HEK293 (cell line): ENCODE measurements at regions not wholly inside any gene's neighbourhood (a gene's known extent, or its start where the extent isn't known, plus 50 kb on each side); places are given as distances from the start of the nearest gene placed in this dataset.

Experiments
- CTCF ChIA-PET: fragments of 350-600 bp; formaldehyde crosslinking; extraction: SDS; loops from one replicate; lab custom pipeline; 2021; ENCODE audit warnings: antibody characterized with exemption; lab: Yijun Ruan, JAX
- POLR2A ChIA-PET: fragments of 300-600 bp; formaldehyde crosslinking; extraction: SDS; loops from one replicate; lab custom pipeline; 2020; ENCODE audit warnings: antibody characterized with exemption, inconsistent platforms; lab: Yijun Ruan, JAX
- H3K27ac ChIP-seq: fragments of 200-500 bp; sonication (Bioruptor generic); 2 replicates; pipeline ENCODE4 v1.5.1; 2014; ENCODE audit warnings: low read depth, low read length, control low read depth, inconsistent platforms; ENCODE audit errors: extremely low read depth
- H3K36me3 ChIP-seq, 2 experiments: fragments of 200-500 bp in 1 of 2; sonication (Bioruptor generic) in 1 of 2; 1 replicate in 1 of 2; 2 replicates in 1 of 2; pipeline ENCODE4 v1.5.1; 2014 to 2017; ENCODE audit warnings: inconsistent platforms in 2 of 2, low read length in 2 of 2; ENCODE audit not compliant: control insufficient read depth in 2 of 2, insufficient read depth in 1 of 2
- H3K4me1 ChIP-seq: fragments of 200-500 bp; sonication (Bioruptor generic); 2 replicates; pipeline ENCODE4 v1.5.1; 2014; ENCODE audit warnings: mild to moderate bottlenecking, low read length, inconsistent platforms; ENCODE audit not compliant: control insufficient read depth, insufficient read depth
- H3K4me3 ChIP-seq: 2 replicates; pipeline ENCODE4 v1.5.1; 2011; ENCODE audit warnings: low read depth, mild to moderate bottlenecking, control low read depth, low read length, moderate library complexity
- H3K9me3 ChIP-seq: fragments of 200-500 bp; sonication (Bioruptor generic); 2 replicates; pipeline ENCODE4 v1.5.1; 2014; ENCODE audit warnings: low read depth, low read length, inconsistent platforms; ENCODE audit not compliant: control insufficient read depth, insufficient read depth
- GFI1B ChIP-seq: fragments of 450-650 bp; formaldehyde crosslinking; IDR thresholded peaks from 2 replicates; pipeline ENCODE4 v1.5.1; 2016; ENCODE audit warnings: missing biosample characterization, missing genetic modification characterization
- KLF10 ChIP-seq: fragments of 450-650 bp; IDR thresholded peaks from 2 replicates; pipeline ENCODE4 v1.5.1; 2018; ENCODE audit warnings: missing biosample characterization, mild to moderate bottlenecking, missing genetic modification characterization
- PRDM2 ChIP-seq: fragments of 450-650 bp; formaldehyde crosslinking; IDR thresholded peaks from 2 replicates; pipeline ENCODE4 v1.5.1; 2016; ENCODE audit warnings: missing biosample characterization, missing genetic modification characterization, borderline replicate concordance
- REST ChIP-seq: fragments of 450-650 bp; formaldehyde crosslinking; IDR thresholded peaks from 2 replicates; pipeline ENCODE4 v1.5.1; 2016; ENCODE audit warnings: missing biosample characterization, missing genetic modification characterization
- ZBTB21 ChIP-seq: fragments of 450-650 bp; formaldehyde crosslinking; IDR thresholded peaks from 2 replicates; pipeline ENCODE4 v1.5.1; 2017; ENCODE audit warnings: missing biosample characterization, missing genetic modification characterization
- ZBTB8A ChIP-seq: fragments of 450-650 bp; formaldehyde crosslinking; IDR thresholded peaks from 2 replicates; pipeline ENCODE4 v1.5.1; 2016; ENCODE audit warnings: missing biosample characterization, missing genetic modification characterization
- ZFP3 ChIP-seq: fragments of 450-650 bp; formaldehyde crosslinking; IDR thresholded peaks from 2 replicates; pipeline ENCODE4 v1.5.1; 2016; ENCODE audit warnings: low read depth, missing biosample characterization, missing genetic modification characterization
- ZNF140 ChIP-seq: fragments of 450-650 bp; formaldehyde crosslinking; IDR thresholded peaks from 2 replicates; pipeline ENCODE4 v1.5.1; 2016; ENCODE audit warnings: missing biosample characterization, missing genetic modification characterization
- ZNF202 ChIP-seq: fragments of 450-650 bp; formaldehyde crosslinking; IDR thresholded peaks from 2 replicates; pipeline ENCODE4 v1.5.1; 2016; ENCODE audit warnings: missing biosample characterization, missing genetic modification characterization, borderline replicate concordance
- ZNF266 ChIP-seq: fragments of 450-650 bp; formaldehyde crosslinking; IDR thresholded peaks from 2 replicates; pipeline ENCODE4 v1.5.1; 2016; ENCODE audit warnings: missing biosample characterization, missing genetic modification characterization, low read depth
- ZNF302 ChIP-seq: fragments of 450-650 bp; formaldehyde crosslinking; IDR thresholded peaks from 2 replicates; pipeline ENCODE4 v1.5.1; 2016; ENCODE audit warnings: missing biosample characterization, missing genetic modification characterization, low read depth
- ZNF394 ChIP-seq: fragments of 450-650 bp; formaldehyde crosslinking; IDR thresholded peaks from 2 replicates; pipeline ENCODE4 v1.5.1; 2016; ENCODE audit warnings: missing biosample characterization, missing genetic modification characterization, mild to moderate bottlenecking, moderate library complexity, borderline replicate concordance
- ZNF416 ChIP-seq: fragments of 450-650 bp; formaldehyde crosslinking; IDR thresholded peaks from 2 replicates; pipeline ENCODE4 v1.5.1; 2016; ENCODE audit warnings: missing biosample characterization, missing genetic modification characterization
- ZNF426 ChIP-seq: fragments of 450-650 bp; formaldehyde crosslinking; IDR thresholded peaks from 2 replicates; pipeline ENCODE4 v1.5.1; 2017; ENCODE audit warnings: missing biosample characterization, missing genetic modification characterization, mild to moderate bottlenecking, inconsistent platforms, moderate library complexity
- ZNF555 ChIP-seq: fragments of 450-650 bp; formaldehyde crosslinking; conservative IDR thresholded peaks from 2 replicates; pipeline ENCODE4 v1.5.1; 2017; ENCODE audit warnings: missing biosample characterization, mild to moderate bottlenecking, missing genetic modification characterization, inconsistent platforms
- ZNF558 ChIP-seq: fragments of 450-650 bp; formaldehyde crosslinking; IDR thresholded peaks from 2 replicates; pipeline ENCODE4 v1.5.1; 2016; ENCODE audit warnings: missing biosample characterization, missing genetic modification characterization
- ZNF623 ChIP-seq: fragments of 450-650 bp; formaldehyde crosslinking; IDR thresholded peaks from 2 replicates; pipeline ENCODE4 v1.5.1; 2016; ENCODE audit warnings: missing biosample characterization, missing genetic modification characterization
- ZXDB ChIP-seq: fragments of 450-650 bp; formaldehyde crosslinking; IDR thresholded peaks from 2 replicates; pipeline ENCODE4 v1.5.1; 2016; ENCODE audit warnings: missing biosample characterization, missing genetic modification characterization
- TF ChIP-seq, protein P1 (sequence below): fragments of 450-650 bp; formaldehyde crosslinking; conservative IDR thresholded peaks from 2 replicates; pipeline ENCODE4 v1.5.1; 2016; ENCODE audit warnings: low read depth, missing biosample characterization, missing genetic modification characterization
- TF ChIP-seq, protein P2 (sequence below): fragments of 450-650 bp; formaldehyde crosslinking; conservative IDR thresholded peaks from 2 replicates; pipeline ENCODE4 v1.5.1; 2016; ENCODE audit warnings: low read depth, missing biosample characterization, missing genetic modification characterization

GRCh38 chr5:166486348-166486747 lies 1805.1 kb upstream of the WWC1 start:
- Histone ChIP-seq H3K4me3 (no peak overlapping the region), H3K27ac (no peak overlapping the region), H3K36me3 (no peaks in the 10 kb centered on the region), H3K9me3 (no peaks in the 10 kb centered on the region), H3K4me1 (no peaks in the 10 kb centered on the region)
- CTCF ChIA-PET: no interaction called here
- POLR2A ChIA-PET: no interaction called here
- TF ChIP-seq ZNF623 (tag by site-specific recombination) (peak; percentile 64), ZFP3 (tag by site-specific recombination) (0 out of 2 replicates have a peak, but pooled peaks have one; percentile 11), ZNF558 (tag by site-specific recombination) (peak; percentile 46; the same call in 1 of the 2 replicates), REST (tag by site-specific recombination) (0 out of 2 replicates have a peak, but pooled peaks have one; percentile 42), ZNF140 (tag by site-specific recombination) (peak; percentile 60; the same call in 1 of the 2 replicates), ZXDB (tag by site-specific recombination) (0 out of 2 replicates have a peak, but pooled peaks have one; percentile 36), ZNF426 (peak; percentile 67), KLF10 (tag by site-specific recombination) (no peak), ZNF416 (tag by site-specific recombination) (no peak), ZNF266 (tag by site-specific recombination) (0 out of 2 replicates have a peak, but pooled peaks have one; percentile 43), ZNF555 (tag by site-specific recombination) (peak; percentile 54), ZNF302 (no peak), ZBTB21 (tag by site-specific recombination) (0 out of 2 replicates have a peak, but pooled peaks have one; percentile 16), ZNF394 (peak; percentile 86), ZBTB8A (tag by site-specific recombination) (peak; percentile 50; the same call in 1 of the 2 replicates), ZNF202 (tag by site-specific recombination) (peak; percentile 72; the same call in 1 of the 2 replicates), GFI1B (tag by site-specific recombination) (0 out of 2 replicates have a peak, but pooled peaks have one; percentile 24), PRDM2 (no peak)
- TF ChIP-seq, protein P1, sequence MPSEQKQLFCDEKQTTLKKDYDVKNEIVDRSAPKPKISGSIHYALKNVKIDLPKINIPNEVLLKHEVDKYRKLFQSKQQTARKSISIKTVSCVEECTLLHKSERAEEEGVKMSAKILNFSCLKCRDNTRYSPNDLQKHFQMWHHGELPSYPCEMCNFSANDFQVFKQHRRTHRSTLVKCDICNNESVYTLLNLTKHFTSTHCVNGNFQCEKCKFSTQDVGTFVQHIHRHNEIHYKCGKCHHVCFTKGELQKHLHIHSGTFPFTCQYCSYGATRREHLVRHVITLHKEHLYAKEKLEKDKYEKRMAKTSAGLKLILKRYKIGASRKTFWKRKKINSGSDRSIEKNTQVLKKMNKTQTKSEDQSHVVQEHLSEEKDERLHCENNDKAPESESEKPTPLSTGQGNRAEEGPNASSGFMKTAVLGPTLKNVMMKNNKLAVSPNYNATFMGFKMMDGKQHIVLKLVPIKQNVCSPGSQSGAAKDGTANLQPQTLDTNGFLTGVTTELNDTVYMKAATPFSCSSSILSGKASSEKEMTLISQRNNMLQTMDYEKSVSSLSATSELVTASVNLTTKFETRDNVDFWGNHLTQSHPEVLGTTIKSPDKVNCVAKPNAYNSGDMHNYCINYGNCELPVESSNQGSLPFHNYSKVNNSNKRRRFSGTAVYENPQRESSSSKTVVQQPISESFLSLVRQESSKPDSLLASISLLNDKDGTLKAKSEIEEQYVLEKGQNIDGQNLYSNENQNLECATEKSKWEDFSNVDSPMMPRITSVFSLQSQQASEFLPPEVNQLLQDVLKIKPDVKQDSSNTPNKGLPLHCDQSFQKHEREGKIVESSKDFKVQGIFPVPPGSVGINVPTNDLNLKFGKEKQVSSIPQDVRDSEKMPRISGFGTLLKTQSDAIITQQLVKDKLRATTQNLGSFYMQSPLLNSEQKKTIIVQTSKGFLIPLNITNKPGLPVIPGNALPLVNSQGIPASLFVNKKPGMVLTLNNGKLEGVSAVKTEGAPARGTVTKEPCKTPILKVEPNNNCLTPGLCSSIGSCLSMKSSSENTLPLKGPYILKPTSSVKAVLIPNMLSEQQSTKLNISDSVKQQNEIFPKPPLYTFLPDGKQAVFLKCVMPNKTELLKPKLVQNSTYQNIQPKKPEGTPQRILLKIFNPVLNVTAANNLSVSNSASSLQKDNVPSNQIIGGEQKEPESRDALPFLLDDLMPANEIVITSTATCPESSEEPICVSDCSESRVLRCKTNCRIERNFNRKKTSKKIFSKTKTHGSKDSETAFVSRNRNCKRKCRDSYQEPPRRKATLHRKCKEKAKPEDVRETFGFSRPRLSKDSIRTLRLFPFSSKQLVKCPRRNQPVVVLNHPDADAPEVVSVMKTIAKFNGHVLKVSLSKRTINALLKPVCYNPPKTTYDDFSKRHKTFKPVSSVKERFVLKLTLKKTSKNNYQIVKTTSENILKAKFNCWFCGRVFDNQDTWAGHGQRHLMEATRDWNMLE (tag by site-specific recombination): peak; percentile 84
- TF ChIP-seq, protein P2, sequence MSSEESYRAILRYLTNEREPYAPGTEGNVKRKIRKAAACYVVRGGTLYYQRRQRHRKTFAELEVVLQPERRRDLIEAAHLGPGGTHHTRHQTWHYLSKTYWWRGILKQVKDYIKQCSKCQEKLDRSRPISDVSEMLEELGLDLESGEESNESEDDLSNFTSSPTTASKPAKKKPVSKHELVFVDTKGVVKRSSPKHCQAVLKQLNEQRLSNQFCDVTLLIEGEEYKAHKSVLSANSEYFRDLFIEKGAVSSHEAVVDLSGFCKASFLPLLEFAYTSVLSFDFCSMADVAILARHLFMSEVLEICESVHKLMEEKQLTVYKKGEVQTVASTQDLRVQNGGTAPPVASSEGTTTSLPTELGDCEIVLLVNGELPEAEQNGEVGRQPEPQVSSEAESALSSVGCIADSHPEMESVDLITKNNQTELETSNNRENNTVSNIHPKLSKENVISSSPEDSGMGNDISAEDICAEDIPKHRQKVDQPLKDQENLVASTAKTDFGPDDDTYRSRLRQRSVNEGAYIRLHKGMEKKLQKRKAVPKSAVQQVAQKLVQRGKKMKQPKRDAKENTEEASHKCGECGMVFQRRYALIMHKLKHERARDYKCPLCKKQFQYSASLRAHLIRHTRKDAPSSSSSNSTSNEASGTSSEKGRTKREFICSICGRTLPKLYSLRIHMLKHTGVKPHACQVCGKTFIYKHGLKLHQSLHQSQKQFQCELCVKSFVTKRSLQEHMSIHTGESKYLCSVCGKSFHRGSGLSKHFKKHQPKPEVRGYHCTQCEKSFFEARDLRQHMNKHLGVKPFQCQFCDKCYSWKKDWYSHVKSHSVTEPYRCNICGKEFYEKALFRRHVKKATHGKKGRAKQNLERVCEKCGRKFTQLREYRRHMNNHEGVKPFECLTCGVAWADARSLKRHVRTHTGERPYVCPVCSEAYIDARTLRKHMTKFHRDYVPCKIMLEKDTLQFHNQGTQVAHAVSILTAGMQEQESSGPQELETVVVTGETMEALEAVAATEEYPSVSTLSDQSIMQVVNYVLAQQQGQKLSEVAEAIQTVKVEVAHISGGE: peak; percentile 72
